K562 (cell line): ENCODE measurements at regions not wholly inside any gene's neighbourhood (a gene's known extent, or its start where the extent isn't known, plus 50 kb on each side); places are given as distances from the start of the nearest gene placed in this dataset.

Experiments used
- ATAC-seq: fragments of 200-7000 bp; cut with Tn5 transposase; 3 replicates; pipeline ENCODE4 v1.9.1; 2020; ENCODE audit warnings: moderate library complexity
- BruUV-seq: library from RNA; stranded (reverse); fragments of 400-500 nt; replicated peaks from 2 replicates; lab custom pipeline; 2021; lab: Mats Ljungman, UMichigan
- CTCF ChIA-PET: fragments of 300-600 bp; formaldehyde crosslinking; extraction: SDS; loops from one replicate; lab custom pipeline; 2021; ENCODE audit warnings: low intra/inter-chr PET ratio; lab: Yijun Ruan, JAX
- POLR2A ChIA-PET: fragments of 300-600, 350-650 bp; sonication (Branson Sonifier 250); formaldehyde crosslinking; extraction: SDS; loops from one replicate; lab custom pipeline; 2021; ENCODE audit warnings: antibody characterized with exemption, inconsistent platforms; lab: Yijun Ruan, JAX
- DNase-seq, 4 experiments: peaks; one replicate each; pipeline versions ENCODE4 v3.0.0 to v3.0.0-alpha.2; 2011 to 2018; ENCODE audit warnings: low spot score in 3 of 4, mixed read lengths in 3 of 4; ENCODE audit errors: extremely low read depth in 1 of 4
- FAIRE-seq: peaks from 2 replicates; lab custom pipeline; 2011; peaks lifted over from hg19 to GRCh38; lab: Jason Lieb, UNC
- H2AFZ ChIP-seq: 2 replicates; pipeline ENCODE4 v1.6.0; 2011; ENCODE audit warnings: low read depth, low read length, control low read depth, inconsistent platforms
- H3K27ac ChIP-seq: fragments of 200-600 bp; 3 replicates; pipeline ENCODE4 v1.8.0; 2011; ENCODE audit warnings: low read depth, mild to moderate bottlenecking, control low read depth, inconsistent platforms, low read length, moderate library complexity, mixed read lengths; ENCODE audit errors: extremely low read depth
- H3K27me3 ChIP-seq, 2 experiments: fragments of 300-600 bp in 1 of 2; 2 replicates in 1 of 2; 3 replicates in 1 of 2; pipeline versions ENCODE4 v1.6.0 to v1.8.0; 2011; ENCODE audit warnings: inconsistent platforms in 2 of 2, low read length in 2 of 2, mild to moderate bottlenecking in 1 of 2, mixed read lengths in 1 of 2, moderate library complexity in 1 of 2; ENCODE audit not compliant: control insufficient read depth in 2 of 2, insufficient read depth in 2 of 2
- H3K36me3 ChIP-seq: fragments of 300-600 bp; 3 replicates; pipeline ENCODE4 v1.8.0; 2011; ENCODE audit warnings: mild to moderate bottlenecking, low read length, inconsistent platforms; ENCODE audit not compliant: control insufficient read depth, insufficient read depth
- H3K4me1 ChIP-seq, 2 experiments: fragments of 200-600 bp in 1 of 2; replicated peaks in 1 of 2; 2 replicates in 1 of 2; 3 replicates in 1 of 2; pipeline versions ENCODE4 v1.5.1 to v1.8.0; 2011; ENCODE audit warnings: inconsistent platforms in 2 of 2, low read length in 2 of 2, mild to moderate bottlenecking in 1 of 2, mixed read lengths in 1 of 2, moderate library complexity in 1 of 2; ENCODE audit not compliant: control insufficient read depth in 2 of 2, insufficient read depth in 2 of 2
- H3K4me2 ChIP-seq: 2 replicates; pipeline ENCODE4 v1.6.1; 2011; ENCODE audit warnings: low read length, control low read depth, inconsistent platforms, mixed read lengths; ENCODE audit not compliant: insufficient read depth
- H3K4me3 ChIP-seq: fragments of 200-600 bp; sonication (generic), shearing (Covaris generic); 2 replicates; pipeline ENCODE4 v1.5.1; 2016; ENCODE audit warnings: control low read depth, inconsistent platforms
- H3K79me2 ChIP-seq: fragments of 200-600 bp; 3 replicates; pipeline ENCODE4 v1.8.0; 2011; ENCODE audit warnings: low read length, inconsistent platforms; ENCODE audit not compliant: control insufficient read depth, insufficient read depth
- H3K9ac ChIP-seq, 2 experiments: 2 replicates each; pipeline versions ENCODE4 v1.6.0 to v1.6.1; 2011; ENCODE audit warnings: low read depth in 2 of 2, low read length in 2 of 2, control low read depth in 1 of 2, inconsistent platforms in 1 of 2, mild to moderate bottlenecking in 1 of 2, mixed read lengths in 1 of 2; ENCODE audit not compliant: insufficient read depth in 1 of 2
- H3K9me1 ChIP-seq: one replicate; pipeline ENCODE4 v1.6.0; 2011; ENCODE audit warnings: inconsistent platforms, mild to moderate bottlenecking, low read length, moderate library complexity; ENCODE audit not compliant: control insufficient read depth, insufficient read depth
- H3K9me3 ChIP-seq: replicated peaks from 2 replicates; pipeline ENCODE4 v1.5.1; 2011; ENCODE audit warnings: low read depth, low read length, inconsistent platforms; ENCODE audit not compliant: control insufficient read depth, insufficient read depth
- H4K20me1 ChIP-seq: replicated peaks from 2 replicates; pipeline ENCODE4 v1.6.1; 2011; ENCODE audit warnings: low read length, inconsistent platforms, mixed read lengths; ENCODE audit not compliant: control insufficient read depth, insufficient read depth
- BMI1 ChIP-seq: fragments of 150-350 bp; IDR thresholded peaks from 2 replicates; pipeline ENCODE4 v1.6.1; 2014; ENCODE audit warnings: low read length
- CBX5 ChIP-seq: IDR thresholded peaks from 2 replicates; pipeline ENCODE4 v1.6.1; 2014; ENCODE audit warnings: low read depth, borderline replicate concordance
- CGGBP1 ChIP-seq: fragments of 250-450 bp; sonication (Bioruptor Pico); IDR thresholded peaks from 2 replicates; pipeline ENCODE4 v1.9.0; 2021; ENCODE audit warnings: mild to moderate bottlenecking
- DNMT1 ChIP-seq: fragments of 450-650 bp; IDR thresholded peaks from 2 replicates; pipeline ENCODE4 v1.6.1; 2016; ENCODE audit warnings: antibody characterized with exemption, mild to moderate bottlenecking
- FOXJ2 ChIP-seq: fragments of 200-800 bp; sonication (Bioruptor generic); IDR thresholded peaks from 2 replicates; pipeline ENCODE4 v1.6.1; 2016; ENCODE audit warnings: missing genetic modification characterization, missing compliant biosample characterization
- FOXP1 ChIP-seq: sonication (generic); formaldehyde crosslinking; IDR thresholded peaks from 2 replicates; pipeline ENCODE4 v1.8.0; 2022; ENCODE audit warnings: mild to moderate bottlenecking, missing genetic modification reagents
- HLTF ChIP-seq: fragments of 450-650 bp; IDR thresholded peaks from 2 replicates; pipeline ENCODE4 v1.6.1; 2016
- HMG20B ChIP-seq: fragments of 250-450 bp; sonication (Bioruptor Pico); IDR thresholded peaks from 2 replicates; pipeline ENCODE4 v1.5.0; 2021; ENCODE audit warnings: mild to moderate bottlenecking
- MAX ChIP-seq: sonication (generic); formaldehyde crosslinking; IDR thresholded peaks from 2 replicates; pipeline ENCODE4 v1.9.0; 2022; ENCODE audit warnings: mild to moderate bottlenecking, missing genetic modification reagents
- NCOA6 ChIP-seq: fragments of 450-650 bp; IDR thresholded peaks from 2 replicates; pipeline ENCODE4 v1.6.1; 2017; ENCODE audit warnings: mild to moderate bottlenecking
- NFRKB ChIP-seq: fragments of 450-650 bp; IDR thresholded peaks from 2 replicates; pipeline ENCODE4 v1.6.1; 2016; ENCODE audit warnings: low read depth
- NRF1 ChIP-seq, 2 experiments: fragments of 450-650 bp; IDR thresholded peaks in 1 of 2; conservative IDR thresholded peaks in 1 of 2; 2 replicates each; pipeline ENCODE4 v1.6.1; 2014; ENCODE audit warnings: mild to moderate bottlenecking in 2 of 2
- RBM25 ChIP-seq: fragments of 200-400 bp; formaldehyde crosslinking; IDR thresholded peaks from 2 replicates; pipeline ENCODE4 v1.6.1; 2018; ENCODE audit warnings: low read length, low read depth, moderate library complexity; ENCODE audit not compliant: severe bottlenecking
- SIN3A ChIP-seq, 2 experiments: fragments of 150-350 bp in 1 of 2; IDR thresholded peaks; 2 replicates each; pipeline ENCODE4 v1.6.1; 2011 to 2016; ENCODE audit warnings: borderline replicate concordance in 2 of 2, low read depth in 2 of 2, low read length in 2 of 2, mild to moderate bottlenecking in 2 of 2, moderate library complexity in 2 of 2; ENCODE audit not compliant: control insufficient read depth in 1 of 2
- SIN3B ChIP-seq: fragments of 450-650 bp; IDR thresholded peaks from 2 replicates; pipeline ENCODE4 v1.6.1; 2017; ENCODE audit warnings: low read depth, mild to moderate bottlenecking, moderate library complexity
- SMARCB1 ChIP-seq: IDR thresholded peaks from 2 replicates; pipeline ENCODE4 v1.6.1; 2011; ENCODE audit warnings: improper control_type of control experiment, low read depth; ENCODE audit not compliant: insufficient read length
- STAG1 ChIP-seq: sonication (generic); formaldehyde crosslinking; IDR thresholded peaks from 2 replicates; pipeline ENCODE4 v1.5.0; 2020; ENCODE audit warnings: missing genetic modification reagents, borderline replicate concordance
- YBX1 ChIP-seq: fragments of 450-650 bp; IDR thresholded peaks from 2 replicates; pipeline ENCODE4 v1.7.1; 2016; ENCODE audit warnings: mild to moderate bottlenecking
- YY1 ChIP-seq, 3 experiments: IDR thresholded peaks; 2 replicates each; pipeline ENCODE4 v1.6.1; 2011; ENCODE audit warnings: low read length in 2 of 3, mild to moderate bottlenecking in 2 of 3, moderate library complexity in 2 of 3, borderline replicate concordance in 1 of 3, control low read depth in 1 of 3, low read depth in 1 of 3; ENCODE audit not compliant: insufficient read depth in 3 of 3, insufficient replicate concordance in 2 of 3, control insufficient read depth in 1 of 3, insufficient read length in 1 of 3; ENCODE audit errors: extremely low read depth in 1 of 3
- ZNF584 ChIP-seq: fragments of 200-800 bp; sonication (Bioruptor generic); IDR thresholded peaks from 2 replicates; pipeline ENCODE4 v1.6.1; 2016; ENCODE audit warnings: low read depth, mild to moderate bottlenecking, missing genetic modification characterization, missing compliant biosample characterization
- WGBS: fragments of 100-300 bp; shearing (Covaris generic); methylation state at CpG from one replicate; pipeline ENCODE4 v1.1.6; 2016; ENCODE audit warnings: low coverage, mixed read lengths; ENCODE audit not compliant: insufficient coverage; ENCODE audit errors: missing lambda C conversion rate; 5-methylcytosine and 5-hydroxymethylcytosine counted together
- in situ Hi-C: fragments of 300-500 bp; cut with MboI; formaldehyde crosslinking; loops from 4 replicates; pipeline ENCODE4 v1.15.0; 2018; ENCODE audit warnings: inconsistent platforms, mixed read lengths
- intact Hi-C: fragments of 100-400 bp; cut with micrococcal nuclease; formaldehyde crosslinking; loops from 2 replicates; pipeline ENCODE4 v1.14.2; 2022

- H4K20me1 ChIP-seq = no peaks in the 10 kb centered on the region
- no peaks in the 10 kb centered on the region for H3K4me1 ChIP-seq
- H3K9me3 ChIP-seq = no peaks in the 10 kb centered on the region
- H3K9me1 ChIP-seq = no peaks in the 10 kb centered on the region
- no peak for ATAC-seq
- no peaks in the 10 kb centered on the region for H3K36me3 ChIP-seq
- no peak for FAIRE-seq
- DNase-seq = no peak
- H3K79me2 ChIP-seq = no peaks in the 10 kb centered on the region
- no peak overlapping the region for H2AFZ ChIP-seq
- POLR2A ChIA-PET = no interaction called here
- no peak overlapping the region for H3K4me3 ChIP-seq
- in situ Hi-C loops = no loop called here
- no peak overlapping the region for H3K4me2 ChIP-seq
- CTCF ChIA-PET = no interaction called here
- H3K27me3 ChIP-seq = no peaks in the 10 kb centered on the region
- 9% methylated on average over 2 of the region's 2 CpGs for WGBS
- H3K9ac ChIP-seq = no peak overlapping the region
- no peak for TF ChIP-seq SMARCB1
- TF ChIP-seq YBX1 = no peak
- no peak for TF ChIP-seq DNMT1
- no peak for TF ChIP-seq RBM25
- no peak for TF ChIP-seq ZNF584 (CRISPR knock-in tag)
- no peak for TF ChIP-seq FOXJ2
- TF ChIP-seq SIN3A (IDR thresholded peaks at IDR 0.05; ENCODE audit: borderline replicate concordance in 2 of 2, control insufficient read depth in 1 of 2, low read depth in 2 of 2, low read length in 2 of 2) = no peak
- TF ChIP-seq NRF1 (conservative IDR thresholded peaks at IDR 0.05 in 1 of 2, IDR thresholded peaks at IDR 0.05 in 1 of 2) = no peak
- TF ChIP-seq BMI1 = no peak
- TF ChIP-seq SIN3B = no peak
- TF ChIP-seq YY1 (IDR thresholded peaks at IDR 0.05; ENCODE audit: borderline replicate concordance in 1 of 3, control insufficient read depth in 1 of 3, extremely low read depth in 1 of 3, insufficient read depth in 3 of 3, insufficient read length in 1 of 3, insufficient replicate concordance in 2 of 3, low read depth in 1 of 3, low read length in 2 of 3) = no peak
- TF ChIP-seq CGGBP1 (CRISPR knock-in tag) = no peak
- no peak for TF ChIP-seq HMG20B
- no peak for TF ChIP-seq NFRKB
- TF ChIP-seq FOXP1 (CRISPR knock-in tag) = no peak
- TF ChIP-seq CBX5 = no peak
- TF ChIP-seq MAX (CRISPR knock-in tag) = no peak
- no peak for TF ChIP-seq STAG1 (CRISPR knock-in tag)
- TF ChIP-seq HLTF = no peak
- no peak for TF ChIP-seq NCOA6
- no TSS peak for BruUV-seq
- H3K27ac ChIP-seq = no peak overlapping the region
- intact Hi-C loops = no loop called here
Measured at GRCh38 chr13:47076500-47076899, 179.6 kb upstream of the HTR2A start.
